ENCODE measurements at regions not wholly inside any gene's neighbourhood (a gene's known extent, or its start where the extent isn't known, plus 50 kb on each side); places are given as distances from the start of the nearest gene placed in this dataset.
"Not testable (repeated sequence)": the region's sequence is repeated elsewhere in the genome, so short reads cannot be mapped to it uniquely, and the experiment has no call there.

DNA sequence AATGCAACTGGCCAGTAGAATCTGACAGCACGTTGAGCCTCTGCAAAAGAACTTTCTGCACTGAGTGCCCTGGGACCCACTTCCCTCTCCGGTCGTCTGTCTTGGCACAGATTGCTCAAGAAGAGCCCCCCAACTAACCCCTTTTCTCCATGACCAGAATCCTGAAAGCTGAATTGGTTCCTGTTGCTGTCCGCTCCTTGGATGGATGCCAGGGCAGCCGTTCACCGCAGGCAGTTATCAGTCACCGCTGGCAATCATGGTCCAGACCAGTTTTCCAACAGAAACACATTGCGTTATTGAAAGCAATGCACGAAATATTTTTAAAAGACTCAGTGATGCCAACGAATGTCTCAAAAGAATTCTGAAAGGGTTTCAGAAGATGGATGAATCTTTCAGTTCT is 733.7 kb upstream of the FRG1 start:
- no peak for DNase-seq

DNA sequence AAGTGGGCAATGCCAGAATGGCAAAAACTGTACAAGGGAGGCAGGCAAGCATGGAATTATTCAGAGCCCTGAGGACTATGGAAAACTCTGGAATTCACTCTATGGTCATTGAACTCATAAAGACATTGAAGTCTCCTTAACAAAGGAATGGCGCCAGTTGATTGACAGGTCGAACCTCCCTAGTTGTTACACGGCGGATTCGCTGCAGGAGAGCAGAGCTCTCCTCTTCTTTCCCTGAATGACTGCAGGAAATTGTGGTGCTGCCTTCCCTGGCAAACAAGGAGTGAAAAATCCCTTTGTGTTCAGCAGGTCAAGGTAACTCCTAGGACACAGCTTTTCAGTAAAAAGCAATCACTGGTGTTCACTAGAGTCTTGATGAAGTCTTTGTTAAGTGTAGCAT is 732.8 kb upstream of the FRG1 start:
- DNase-seq = no peak

DNA sequence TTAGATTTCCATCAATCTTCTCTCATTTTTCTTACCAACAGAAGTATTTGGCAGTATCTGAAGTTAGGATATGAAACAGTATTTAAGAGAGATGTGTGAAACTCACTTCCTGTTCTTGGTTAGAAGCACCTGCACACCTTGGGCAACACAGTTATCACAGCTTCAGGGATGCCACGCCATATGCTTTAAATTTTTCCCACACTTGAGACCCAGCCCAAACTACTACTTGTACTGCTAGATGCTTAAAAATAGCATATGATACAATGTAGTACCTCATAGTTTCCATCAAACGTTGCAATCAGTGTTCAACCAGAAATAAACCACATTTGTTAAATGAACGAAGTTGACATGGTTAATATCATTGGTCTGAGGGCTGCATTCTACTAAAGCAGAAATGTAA is 725.1 kb upstream of the FRG1 start:
- no peak for DNase-seq

DNA sequence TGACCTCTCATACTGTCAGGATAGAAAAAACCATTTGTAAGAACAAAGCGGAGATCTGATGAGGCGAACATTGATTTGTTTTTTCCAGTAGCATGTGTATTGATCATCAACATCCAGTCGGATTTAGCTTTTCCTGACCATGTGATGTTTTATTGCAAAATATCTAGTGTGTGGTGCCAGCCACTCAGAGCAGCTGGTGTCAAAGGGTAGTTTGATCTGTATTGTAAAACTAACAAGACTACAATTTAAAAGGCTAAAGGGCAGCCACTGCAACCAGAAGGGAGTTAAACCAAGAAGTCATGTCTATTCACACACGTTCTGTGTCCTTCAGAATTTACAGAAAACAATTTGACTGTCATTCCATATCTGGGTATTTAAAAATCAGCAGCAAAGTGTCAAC is 719.0 kb upstream of the FRG1 start:
- DNase-seq = no peak

DNA sequence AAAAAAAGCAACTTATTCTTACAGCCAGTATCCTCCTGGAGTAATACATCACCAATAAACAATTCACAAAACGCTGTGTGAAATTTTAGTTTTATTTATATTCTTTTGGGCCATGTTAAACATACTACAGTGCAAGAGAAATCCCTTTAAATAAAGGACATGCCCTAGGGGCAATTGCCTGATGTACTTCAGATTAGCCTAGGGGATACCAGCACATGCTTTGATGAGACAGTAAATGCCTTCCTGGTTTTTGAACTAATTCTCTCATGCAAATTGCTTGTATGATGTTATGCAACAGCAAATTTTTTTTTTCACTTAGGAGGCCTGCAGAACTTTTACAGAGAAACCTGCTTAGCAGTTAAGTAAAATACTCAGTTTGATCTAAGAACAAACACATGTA is 711.9 kb upstream of the FRG1 start:
- no peak for DNase-seq

DNA sequence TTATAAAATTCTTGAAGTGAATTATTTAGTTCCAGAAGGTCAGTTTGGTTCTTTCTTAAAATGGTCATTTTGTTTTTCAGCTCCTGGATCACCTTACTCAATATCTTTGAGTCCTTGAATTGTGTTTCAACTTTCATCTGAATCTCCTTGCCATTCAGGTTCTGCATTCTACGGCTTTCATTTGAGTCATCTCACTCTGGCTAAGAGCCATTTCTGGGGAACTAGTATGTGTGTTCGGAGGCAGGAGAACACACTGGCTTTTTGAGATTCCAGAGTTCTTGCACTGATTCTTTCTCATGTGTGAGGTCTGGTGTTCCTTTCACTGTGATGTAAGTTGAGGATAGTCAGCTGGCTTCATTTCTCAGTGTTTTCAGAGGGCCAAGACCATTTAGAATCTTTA is 708.4 kb upstream of the FRG1 start:
- no peak for DNase-seq

DNA sequence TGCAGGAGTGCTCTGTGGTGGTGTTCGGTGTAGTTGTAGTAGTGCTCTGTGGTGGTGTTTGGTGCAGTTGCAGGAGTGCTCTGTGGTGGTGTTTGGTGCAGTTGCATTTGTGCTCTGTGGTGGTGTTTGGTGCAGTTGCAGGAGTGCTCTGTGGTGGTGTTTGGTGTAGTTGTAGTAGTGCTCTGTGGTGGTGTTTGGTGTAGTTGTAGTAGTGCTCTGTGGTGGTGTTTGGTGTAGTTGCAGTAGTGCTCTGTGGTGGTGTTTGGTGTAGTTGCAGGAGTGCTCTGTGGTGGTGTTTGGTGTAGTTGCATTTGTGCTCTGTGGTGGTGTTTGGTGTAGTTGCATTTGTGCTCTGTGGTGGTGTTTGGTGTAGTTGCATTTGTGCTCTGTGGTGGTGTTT is 706.9 kb upstream of the FRG1 start:
- not testable (repeated sequence) for DNase-seq

DNA sequence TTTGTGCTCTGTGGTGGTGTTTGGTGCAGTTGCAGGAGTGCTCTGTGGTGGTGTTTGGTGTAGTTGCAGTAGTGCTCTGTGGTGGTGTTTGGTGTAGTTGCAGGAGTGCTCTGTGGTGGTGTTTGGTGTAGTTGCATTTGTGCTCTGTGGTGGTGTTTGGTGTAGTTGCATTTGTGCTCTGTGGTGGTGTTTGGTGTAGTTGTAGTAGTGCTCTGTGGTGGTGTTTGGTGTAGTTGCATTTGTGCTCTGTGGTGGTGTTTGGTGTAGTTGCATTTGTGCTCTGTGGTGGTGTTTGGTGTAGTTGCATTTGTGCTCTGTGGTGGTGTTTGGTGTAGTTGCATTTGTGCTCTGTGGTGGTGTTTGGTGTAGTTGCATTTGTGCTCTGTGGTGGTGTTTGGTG is 705.7 kb upstream of the FRG1 start:
- DNase-seq = not testable (repeated sequence)

DNA sequence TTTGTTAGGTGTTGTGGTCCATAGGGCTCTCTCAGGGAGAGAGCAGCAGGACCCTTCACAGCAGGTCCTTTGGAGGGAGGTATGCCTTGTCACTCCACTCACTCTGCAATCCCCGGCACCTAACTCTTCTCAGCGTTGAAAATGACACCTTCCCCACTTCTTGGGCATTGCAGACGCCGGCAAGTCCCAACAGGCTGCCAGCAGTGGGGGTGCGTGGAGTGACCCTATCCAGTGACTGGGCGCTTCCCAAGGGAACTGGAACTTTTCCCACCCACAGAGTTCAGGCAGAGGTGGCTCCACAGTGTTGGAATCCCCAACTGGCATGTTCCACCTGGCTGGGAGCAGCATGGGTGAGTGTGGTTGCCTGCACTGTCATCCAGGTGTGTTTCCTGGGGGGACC is 705.1 kb upstream of the FRG1 start:
- DNase-seq = no peak

DNA sequence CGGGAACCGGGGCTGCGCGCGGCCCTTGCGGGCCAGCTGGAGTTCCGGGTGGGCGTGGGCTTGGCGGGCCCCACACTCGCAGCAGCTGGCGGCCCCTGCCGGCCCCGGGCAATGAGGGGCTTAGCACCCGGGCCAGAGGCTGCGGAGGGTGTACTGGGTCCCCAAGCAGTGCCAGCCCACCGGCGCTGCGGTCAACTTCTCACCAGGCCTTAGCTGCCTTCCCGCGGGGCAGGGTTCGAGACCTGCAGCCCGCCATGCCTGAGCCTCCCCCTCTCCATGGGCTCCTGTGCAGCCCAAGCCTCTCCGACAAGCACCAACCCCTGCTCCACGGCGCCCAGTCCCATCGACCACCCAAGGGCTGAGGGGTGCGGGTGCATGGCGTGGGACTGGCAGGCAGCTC is 704.4 kb upstream of the FRG1 start:
- not testable (repeated sequence) for DNase-seq

DNA sequence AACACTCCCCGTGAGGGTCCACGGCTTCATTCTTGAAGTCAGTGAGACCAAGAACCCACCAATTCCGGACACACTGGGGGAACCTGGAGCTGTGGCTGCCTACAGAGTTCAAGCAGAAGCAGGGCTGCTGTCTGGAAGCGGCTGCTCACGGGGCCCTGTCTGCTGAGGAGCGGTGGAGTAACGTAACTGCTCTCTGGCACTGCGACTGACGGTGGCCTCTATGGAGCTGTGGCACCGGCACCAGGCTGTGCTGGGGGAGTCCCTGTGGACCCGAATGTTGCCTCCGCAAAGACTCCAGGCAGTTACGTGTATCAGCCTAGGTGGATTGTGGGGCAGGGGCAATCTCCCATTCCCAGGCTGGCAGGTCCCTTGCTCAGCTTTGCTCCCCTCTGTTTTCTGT is 703.3 kb upstream of the FRG1 start:
- no peak for DNase-seq

DNA sequence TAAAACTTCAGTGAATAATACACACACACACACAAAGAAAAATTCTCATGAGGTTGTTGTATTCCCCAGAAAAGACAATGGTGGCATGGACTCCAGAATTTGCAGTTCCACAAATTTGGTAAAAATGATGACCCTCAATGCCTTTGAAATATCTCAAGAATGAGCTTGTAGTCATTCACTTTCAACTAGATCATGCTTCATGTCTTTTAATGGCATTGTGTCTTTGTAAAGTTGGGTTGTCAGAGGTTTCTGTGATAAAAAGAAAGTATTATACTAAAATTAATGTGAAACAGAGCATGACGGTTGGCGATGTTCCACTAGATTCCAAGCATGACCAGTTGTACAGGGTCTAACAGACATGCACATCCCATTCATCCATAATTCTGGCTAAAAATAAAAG is 685.0 kb upstream of the FRG1 start:
- no peak for DNase-seq

DNA sequence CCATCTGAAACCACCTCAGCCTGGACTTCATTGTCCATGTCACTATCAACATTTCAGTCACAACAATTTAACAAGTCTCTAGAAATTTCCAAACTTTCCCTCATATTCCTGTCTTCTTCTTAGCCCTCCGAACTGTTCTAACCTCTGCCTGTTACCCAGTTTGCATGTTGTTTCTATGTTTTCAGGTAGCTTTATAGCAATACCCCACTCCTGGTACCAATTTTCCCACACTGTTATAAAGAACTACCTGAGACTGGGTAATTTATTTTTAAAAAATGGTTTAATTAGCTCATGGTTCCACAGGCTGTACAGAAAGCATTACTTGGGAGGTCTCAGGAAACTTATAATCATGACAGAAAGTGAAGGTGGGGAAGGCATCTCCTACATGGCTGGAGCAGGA is 679.2 kb upstream of the FRG1 start:
- DNase-seq = no peak

DNA sequence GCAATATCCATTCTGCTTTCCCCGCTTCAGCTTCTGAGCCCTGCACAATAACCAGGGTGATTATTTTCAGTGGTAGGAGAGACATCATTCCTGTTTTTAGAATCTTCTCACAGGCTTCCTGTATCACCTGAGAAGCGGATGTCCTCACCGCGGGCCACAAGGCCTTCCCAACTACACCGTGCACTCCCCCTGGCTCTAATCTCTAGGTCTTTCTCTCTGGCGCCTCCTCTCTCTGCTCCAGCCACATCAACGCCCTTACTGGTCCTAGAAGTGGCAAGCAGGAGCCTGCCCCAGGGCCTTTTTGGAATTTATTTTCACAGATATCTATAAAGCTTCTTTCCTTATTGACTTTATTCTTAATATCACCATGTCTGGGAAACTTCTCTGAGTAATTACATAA is 675.2 kb upstream of the FRG1 start:
- DNase-seq = no peak

DNA sequence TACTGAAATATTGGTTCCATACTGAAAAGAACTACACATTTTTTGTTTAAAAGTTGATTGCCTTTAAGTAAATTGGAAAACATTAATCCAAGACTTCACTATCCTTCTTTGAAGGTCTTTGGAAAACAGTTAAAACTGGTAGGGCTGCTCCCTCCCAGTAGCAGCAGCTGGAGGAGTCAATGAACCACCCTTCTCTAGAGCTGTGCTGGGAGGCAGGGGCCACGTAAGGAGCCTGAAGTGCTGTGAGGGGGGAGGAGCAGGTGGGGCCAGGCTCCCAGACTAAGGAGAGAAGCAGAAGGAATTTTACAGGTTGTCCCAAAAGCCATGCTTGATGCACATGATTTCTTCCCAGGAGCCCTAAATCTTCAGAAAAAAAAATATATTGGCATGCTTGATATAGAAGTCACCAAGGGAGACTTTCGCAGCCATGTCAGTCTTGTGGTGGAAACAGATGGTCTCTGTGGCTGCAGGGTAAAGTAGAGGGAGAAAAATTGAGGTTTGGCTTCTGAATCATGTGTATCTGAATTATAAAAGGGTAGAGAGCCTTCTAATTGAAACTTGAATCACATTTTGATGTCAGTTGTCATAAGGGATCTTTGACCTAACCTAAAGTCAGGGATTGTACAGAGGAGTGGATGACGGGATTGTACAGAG is 673.2 kb upstream of the FRG1 start:
- no peak for DNase-seq

DNA sequence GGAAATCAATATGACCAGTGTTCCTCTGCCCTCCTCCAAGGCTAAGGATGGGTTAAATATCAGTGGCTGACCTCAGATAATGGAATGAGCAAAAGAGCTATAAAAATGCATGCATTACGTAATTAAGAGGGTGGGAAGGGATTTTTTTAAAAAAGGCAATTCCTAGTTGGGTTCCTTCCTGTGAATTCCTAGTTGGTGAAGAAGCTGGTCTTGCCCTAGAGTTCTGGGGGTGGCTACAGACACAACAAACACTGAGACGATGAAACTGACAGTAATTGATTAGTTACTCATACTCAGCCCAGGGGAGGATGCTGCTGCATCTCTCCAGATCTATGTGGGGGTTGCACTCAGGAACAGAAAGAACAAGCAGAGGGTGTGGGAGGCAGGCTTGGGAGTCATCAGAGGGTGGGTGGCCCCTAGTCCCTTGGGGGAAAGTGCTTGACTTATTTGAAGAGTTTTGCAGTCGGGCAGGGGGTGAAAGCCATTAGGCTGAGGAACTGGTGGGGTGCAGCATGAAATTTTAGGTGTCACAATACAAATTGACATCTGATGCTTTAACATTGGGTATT is 662.0 kb upstream of the FRG1 start:
- no peak for DNase-seq

DNA sequence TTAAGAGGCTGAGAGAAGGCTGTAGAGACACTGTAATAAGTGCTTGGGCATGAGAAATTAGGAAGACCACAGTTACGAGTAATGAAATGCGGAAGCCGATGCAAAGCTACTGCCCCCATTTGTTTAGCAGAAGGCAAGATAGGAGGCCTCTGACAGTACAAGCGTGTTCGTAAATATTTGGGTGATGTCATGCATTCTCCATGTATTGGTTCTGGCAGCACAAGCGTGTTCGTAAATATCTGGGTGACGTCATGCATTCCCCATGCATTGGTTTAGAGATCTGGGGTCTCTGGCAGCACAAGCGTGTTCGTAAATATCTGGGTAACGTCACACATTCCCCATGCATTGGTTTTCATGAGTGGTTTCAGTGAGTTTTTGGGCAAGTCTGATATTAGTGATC is 661.5 kb upstream of the FRG1 start:
- no peak for DNase-seq

DNA sequence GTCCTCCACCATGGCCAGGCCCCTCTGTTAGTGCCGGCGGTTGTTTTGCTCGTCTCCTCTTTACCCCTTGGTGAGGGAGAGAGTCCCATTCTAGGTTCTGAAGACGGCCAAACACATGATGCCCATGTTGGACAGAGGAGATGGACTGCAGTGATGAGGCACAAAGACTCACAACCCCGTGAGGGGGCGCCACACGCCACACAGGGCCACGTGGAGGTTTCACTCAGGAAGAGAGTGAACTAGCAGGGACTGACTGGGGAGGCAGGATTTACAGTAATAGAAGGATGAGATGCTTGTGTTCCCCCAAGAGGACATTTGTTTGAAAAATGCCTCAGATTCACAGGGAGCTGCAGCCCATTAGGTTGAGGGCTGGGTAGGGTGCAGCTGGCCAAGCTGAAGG is 655.3 kb upstream of the FRG1 start:
- DNase-seq = no peak

DNA sequence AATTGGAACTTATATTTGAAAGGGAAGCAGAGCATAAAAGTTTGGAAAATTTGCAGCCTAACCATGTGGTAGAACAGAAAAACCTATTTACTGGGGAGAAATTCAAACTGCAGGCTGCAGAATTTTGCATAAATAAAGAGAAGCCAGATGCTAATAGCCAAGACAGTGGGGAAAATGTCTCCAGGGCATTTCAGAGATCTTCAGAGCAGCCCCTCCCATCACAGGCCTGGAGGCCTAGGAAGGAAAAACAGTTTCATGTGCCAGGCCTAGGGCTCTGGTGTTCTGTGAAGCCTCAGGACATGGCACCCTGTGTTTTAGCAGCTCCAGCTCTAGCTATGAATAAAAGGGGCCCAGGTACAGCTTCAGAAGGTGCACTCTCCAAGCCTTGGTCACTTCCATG is 648.7 kb upstream of the FRG1 start:
- no peak for DNase-seq

DNA sequence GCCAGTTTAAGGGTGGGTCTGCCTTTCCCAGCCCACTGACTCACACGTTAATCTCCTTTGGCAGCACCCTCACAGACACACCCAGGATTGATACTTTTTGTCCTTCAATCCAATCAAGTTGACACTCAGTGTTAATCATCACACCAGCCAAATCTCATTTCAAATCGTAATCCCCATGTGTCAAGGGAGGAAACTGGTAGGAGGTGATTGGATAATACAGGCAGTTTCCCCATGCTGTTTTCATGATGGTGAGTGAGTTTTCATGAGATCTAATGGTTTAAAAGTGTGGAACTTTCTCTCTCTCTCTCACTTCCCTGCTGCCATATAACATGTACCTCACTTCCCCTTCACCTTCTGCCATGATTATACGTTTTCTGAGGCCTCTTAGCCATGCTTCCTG is 647.2 kb upstream of the FRG1 start:
- DNase-seq = no peak

DNA sequence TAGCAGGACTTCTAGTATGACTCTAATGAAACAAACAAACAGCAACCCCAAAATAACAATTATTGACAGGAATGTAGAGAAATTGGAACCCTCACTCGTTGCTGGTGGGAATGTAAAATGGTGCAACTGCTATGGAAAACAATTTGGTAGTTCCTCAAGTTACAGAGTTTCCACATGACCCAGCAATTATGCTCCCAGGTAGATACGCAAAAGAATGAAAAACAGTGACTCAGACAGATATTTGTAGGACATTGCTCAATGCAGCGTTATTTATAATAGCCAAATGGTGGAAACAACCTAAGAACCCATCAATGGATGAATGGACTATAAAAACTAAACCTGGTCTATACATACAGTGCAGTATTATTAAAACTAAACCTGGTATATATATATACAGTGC is 646.1 kb upstream of the FRG1 start:
- no peak for DNase-seq

DNA sequence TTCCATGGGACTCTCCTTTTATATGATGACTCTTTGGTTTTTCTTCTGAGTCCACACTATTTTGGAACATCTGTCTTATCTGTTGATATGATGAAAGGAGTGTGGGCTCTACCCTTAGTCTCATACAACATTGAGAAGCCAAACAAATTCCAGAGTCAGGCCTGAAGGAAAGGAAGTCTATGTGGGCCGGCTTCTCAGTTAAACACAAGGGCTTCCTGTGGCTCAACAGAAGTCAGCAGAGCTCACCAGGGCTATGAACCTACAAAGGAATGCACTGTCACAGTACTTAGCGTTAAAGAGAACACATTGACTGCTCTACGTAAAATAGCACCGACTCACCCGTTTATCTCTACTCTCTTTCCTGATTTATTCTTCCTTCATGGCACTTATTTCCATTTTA is 641.0 kb upstream of the FRG1 start:
- DNase-seq = no peak

DNA sequence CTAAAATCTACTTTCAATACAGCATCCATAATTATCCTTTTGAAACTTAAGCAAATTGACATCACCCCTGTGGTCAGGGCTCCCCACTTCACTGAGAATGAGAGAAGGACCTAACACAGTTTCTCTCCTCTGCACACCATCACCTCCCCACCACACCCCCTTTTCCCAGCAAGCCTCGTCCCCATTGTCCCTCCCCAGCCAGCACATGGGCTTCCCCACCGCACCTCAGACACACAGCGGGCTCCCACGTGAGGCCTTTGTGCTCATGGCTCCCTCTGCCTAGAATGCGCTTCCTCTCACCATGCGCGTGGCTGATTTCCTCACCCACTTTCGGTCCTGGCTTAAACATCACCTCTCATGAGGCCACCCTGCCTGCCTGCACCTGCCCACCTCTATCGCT is 639.0 kb upstream of the FRG1 start:
- DNase-seq = no peak

DNA sequence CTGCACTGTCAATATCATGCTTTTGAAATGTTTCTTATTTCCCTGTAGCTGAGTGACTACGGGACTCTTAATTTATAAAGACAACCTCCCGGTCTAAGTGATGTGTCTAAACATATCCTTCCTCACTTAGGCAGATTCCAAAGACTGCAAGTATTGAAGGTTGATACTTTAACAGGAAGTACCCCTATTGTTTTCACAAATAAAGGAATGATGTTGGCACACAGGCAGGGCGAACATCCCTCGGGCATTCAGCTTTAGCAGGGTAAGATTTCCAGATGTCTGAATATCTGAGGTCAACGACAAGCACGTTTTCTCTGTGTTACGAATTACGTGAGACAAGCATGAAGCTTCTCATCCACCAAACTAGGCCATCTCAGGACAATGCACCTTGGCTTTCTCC is 638.0 kb upstream of the FRG1 start:
- DNase-seq = no peak

DNA sequence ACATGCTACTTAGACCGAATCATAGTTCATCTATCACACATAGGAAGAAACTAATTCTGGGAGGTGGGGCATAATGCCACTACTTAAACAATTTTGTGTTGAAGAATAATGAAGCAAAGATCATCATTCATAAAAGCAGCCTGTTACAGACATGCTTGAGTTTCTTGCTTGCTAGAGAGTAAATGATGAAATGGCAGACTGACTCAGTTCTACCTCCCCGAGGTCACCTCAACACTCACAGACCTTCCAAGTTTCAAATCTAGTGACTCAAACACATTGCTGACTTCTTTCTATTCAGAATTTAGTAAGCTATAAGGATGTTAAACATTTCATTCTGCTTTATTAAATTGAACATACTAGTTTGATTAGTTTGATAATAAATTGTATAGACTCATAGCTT is 636.5 kb upstream of the FRG1 start:
- no peak for DNase-seq

DNA sequence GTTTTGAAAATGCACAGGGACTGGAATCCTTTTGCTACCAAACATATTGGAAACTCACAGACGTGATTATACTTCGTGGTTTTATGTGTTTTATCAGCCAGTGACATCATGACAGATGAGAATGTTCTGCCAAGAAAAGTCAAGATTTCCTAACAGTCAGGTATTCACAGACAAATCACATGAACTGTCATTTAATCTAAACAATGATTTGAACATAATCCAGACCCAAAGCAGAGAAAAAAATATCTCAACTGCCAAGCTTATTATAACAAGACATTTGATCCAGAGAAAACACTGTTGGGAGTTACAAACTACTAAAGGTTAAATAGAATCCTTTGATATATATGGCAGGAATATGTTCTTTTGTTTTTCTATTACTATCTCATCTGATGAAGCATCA is 635.9 kb upstream of the FRG1 start:
- DNase-seq = no peak
